Breast epithelium (tissue), 4 donors: ENCODE measurements at regions not wholly inside any gene's neighbourhood (a gene's known extent, or its start where the extent isn't known, plus 50 kb on each side); places are given as distances from the start of the nearest gene placed in this dataset.

Source experiments
- DNase-seq, 2 donors: peaks; one replicate each; pipeline ENCODE4 v3.0.0-alpha.2; 2019; ENCODE audit warnings: low spot score in 2 of 2
- H3K27ac ChIP-seq, 2 donors: fragments of 200-600 bp; sonication (generic) in 1 of 2; one replicate each; pipeline ENCODE4 v1.5.1; 2016 to 2019; ENCODE audit warnings: mild to moderate bottlenecking in 1 of 2
- H3K27me3 ChIP-seq, 2 donors: fragments of 200-600 bp; sonication (generic) in 1 of 2; one replicate each; pipeline versions ENCODE4 v1.5.1 to v1.6.0; 2017 to 2019; ENCODE audit warnings: control low read depth in 1 of 2, mild to moderate bottlenecking in 1 of 2
- H3K36me3 ChIP-seq: fragments of 200-600 bp; one replicate; pipeline ENCODE4 v1.5.1; 2019
- H3K4me1 ChIP-seq, 2 donors: fragments of 200-600 bp; sonication (generic); one replicate each; pipeline ENCODE4 v1.5.1; 2016 to 2019; ENCODE audit warnings: control low read depth in 1 of 2
- H3K4me3 ChIP-seq, 3 donors: fragments of 200-600 bp; sonication (generic); 1 replicate in 2 of 3; 2 replicates in 1 of 3; pipeline ENCODE4 v1.5.1; 2016 to 2019; ENCODE audit warnings: mild to moderate bottlenecking in 3 of 3, moderate library complexity in 2 of 3
- H3K9me3 ChIP-seq, 2 donors: fragments of 200-600 bp; sonication (generic) in 1 of 2; one replicate each; pipeline ENCODE4 v1.5.1; 2016 to 2019; ENCODE audit warnings: control low read depth in 1 of 2
- POLR2A ChIP-seq: fragments of 450-650 bp; IDR thresholded peaks from one replicate; pipeline ENCODE4 v1.6.1; 2016; ENCODE audit warnings: antibody characterized with exemption, mild to moderate bottlenecking, moderate library complexity
- POLR2AphosphoS5 ChIP-seq, 3 donors: sonication (generic); formaldehyde crosslinking; IDR thresholded peaks; one replicate each; pipeline ENCODE4 v1.6.1; 2017; ENCODE audit warnings: antibody characterized with exemption in 3 of 3
- intact Hi-C: fragments of 100-400 bp; cut with DNase I; formaldehyde crosslinking; loops from one replicate; pipeline ENCODE4 v1.15.1; 2023; ENCODE audit warnings: low total_unique reads
- TF ChIP-seq, protein P1 (sequence below), 3 donors: fragments of 450-650 bp; IDR thresholded peaks; one replicate each; pipeline ENCODE4 v1.5.1; 2016 to 2017; ENCODE audit warnings: antibody characterized with exemption in 3 of 3, mild to moderate bottlenecking in 3 of 3, moderate library complexity in 3 of 3

DNA sequence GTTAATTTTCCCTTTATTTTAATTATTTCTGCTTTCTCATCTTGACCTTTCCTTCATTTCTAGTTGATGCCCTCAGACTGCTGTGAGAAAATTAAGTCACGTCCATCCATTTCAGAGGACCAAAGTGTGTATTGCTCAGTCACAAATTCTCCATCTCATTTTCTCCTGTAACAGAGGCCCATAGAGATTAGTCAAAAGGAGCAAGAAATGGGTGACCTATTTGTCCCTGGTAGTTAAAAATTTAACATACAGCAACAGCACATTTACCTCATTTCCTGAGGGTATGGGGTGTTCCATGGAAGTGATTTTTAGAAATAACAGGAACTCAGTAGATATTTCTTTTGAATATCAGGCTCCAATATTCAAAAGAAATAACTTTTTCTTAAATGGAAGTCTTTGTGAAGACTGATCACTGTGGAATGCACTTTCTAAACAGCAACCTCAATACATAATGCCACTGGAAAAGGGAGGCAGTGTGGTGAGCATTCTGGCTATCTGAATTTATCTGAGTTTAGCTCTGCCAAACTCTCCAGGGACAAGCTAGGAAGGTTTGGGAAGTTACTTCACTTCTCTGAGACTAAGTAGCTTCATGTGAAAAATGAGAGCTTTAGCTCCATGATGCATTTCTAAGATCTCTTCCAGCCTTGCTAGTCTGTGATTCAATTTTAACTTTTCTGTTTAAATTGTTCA is 808.2 kb downstream of the SQOR start:
- TF ChIP-seq, protein P1, sequence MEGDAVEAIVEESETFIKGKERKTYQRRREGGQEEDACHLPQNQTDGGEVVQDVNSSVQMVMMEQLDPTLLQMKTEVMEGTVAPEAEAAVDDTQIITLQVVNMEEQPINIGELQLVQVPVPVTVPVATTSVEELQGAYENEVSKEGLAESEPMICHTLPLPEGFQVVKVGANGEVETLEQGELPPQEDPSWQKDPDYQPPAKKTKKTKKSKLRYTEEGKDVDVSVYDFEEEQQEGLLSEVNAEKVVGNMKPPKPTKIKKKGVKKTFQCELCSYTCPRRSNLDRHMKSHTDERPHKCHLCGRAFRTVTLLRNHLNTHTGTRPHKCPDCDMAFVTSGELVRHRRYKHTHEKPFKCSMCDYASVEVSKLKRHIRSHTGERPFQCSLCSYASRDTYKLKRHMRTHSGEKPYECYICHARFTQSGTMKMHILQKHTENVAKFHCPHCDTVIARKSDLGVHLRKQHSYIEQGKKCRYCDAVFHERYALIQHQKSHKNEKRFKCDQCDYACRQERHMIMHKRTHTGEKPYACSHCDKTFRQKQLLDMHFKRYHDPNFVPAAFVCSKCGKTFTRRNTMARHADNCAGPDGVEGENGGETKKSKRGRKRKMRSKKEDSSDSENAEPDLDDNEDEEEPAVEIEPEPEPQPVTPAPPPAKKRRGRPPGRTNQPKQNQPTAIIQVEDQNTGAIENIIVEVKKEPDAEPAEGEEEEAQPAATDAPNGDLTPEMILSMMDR (IDR thresholded peaks at IDR 0.05): no peak
- no peak for TF ChIP-seq POLR2AphosphoS5 (IDR thresholded peaks at IDR 0.05)
- no peak for TF ChIP-seq POLR2A
- peaks cover 0 to 3% of the 10 kb centered on the region in 2 donors for H3K9me3 ChIP-seq
- no peaks in the 10 kb centered on the region for H3K36me3 ChIP-seq
- H3K4me3 ChIP-seq: no peak overlapping the region
- no peaks in the 10 kb centered on the region for H3K4me1 ChIP-seq
- intact Hi-C loops: no loop called here
- H3K27ac ChIP-seq: no peak overlapping the region
- DNase-seq: no peak
- H3K27me3 ChIP-seq: no peaks in the 10 kb centered on the region

DNA sequence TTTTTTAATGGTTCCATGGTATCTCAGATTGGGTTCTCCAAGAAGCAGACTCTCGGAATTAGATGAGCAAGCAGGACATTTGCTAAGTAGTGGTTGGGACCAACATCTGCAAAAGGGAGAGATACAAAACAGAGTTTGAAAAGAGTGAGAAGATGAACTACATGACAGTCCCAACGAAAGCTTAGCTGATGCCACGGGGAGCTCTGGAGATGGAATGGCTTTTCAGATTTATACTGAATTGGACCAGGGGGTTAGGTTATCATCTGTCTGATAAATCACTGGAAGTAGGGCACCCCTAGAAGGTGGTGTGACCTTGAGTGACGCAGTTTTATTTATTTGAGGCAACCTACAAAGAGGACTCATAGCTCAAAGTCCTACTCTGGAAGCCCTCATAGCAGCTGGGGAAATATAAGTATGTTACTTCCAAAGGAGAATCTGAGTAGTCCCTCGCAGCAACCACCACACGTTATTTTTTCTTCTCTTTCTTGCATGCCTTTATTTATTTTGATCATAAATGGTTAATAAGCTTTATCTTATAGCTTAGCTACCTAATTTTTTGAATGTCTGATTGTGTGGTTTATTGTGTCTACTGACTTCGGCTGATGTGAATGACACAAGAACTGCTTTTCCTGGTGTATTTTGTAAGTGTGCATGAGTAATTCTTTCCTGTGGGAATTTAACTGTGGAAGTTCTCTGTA is 815.4 kb downstream of the SQOR start:
- no peak overlapping the region for H3K4me3 ChIP-seq
- intact Hi-C loops: no loop called here
- H3K27ac ChIP-seq: no peak overlapping the region
- no peak for DNase-seq
- TF ChIP-seq POLR2A (no peak), POLR2AphosphoS5 (IDR thresholded peaks at IDR 0.05) (no peak)
- TF ChIP-seq, protein P1 (IDR thresholded peaks at IDR 0.05): no peak
- H3K9me3 ChIP-seq: no peaks in the 10 kb centered on the region
- H3K4me1 ChIP-seq: no peaks in the 10 kb centered on the region
- no peaks in the 10 kb centered on the region for H3K36me3 ChIP-seq
- no peaks in the 10 kb centered on the region for H3K27me3 ChIP-seq

DNA sequence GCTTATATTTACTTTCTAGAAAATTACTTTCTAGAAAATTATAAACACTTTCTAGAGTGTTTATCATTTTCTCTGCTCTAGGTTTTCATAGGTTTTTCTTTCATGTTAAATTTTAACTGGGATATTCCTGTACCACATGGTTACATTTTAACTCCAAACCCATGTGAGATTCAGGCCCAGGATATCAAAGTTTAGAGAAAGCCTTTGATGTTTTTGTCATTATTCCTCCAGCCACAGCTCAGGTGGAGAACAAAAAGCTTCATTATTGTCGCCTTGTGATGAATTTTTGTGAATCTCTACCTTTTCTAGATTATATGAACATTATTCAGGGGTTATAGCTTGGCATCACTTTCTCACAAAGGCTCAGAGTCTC is 816.0 kb downstream of the SQOR start:
- Histone ChIP-seq H3K27ac (no peak overlapping the region), H3K4me3 (no peak overlapping the region), H3K27me3 (no peaks in the 10 kb centered on the region), H3K36me3 (no peaks in the 10 kb centered on the region), H3K4me1 (no peaks in the 10 kb centered on the region), H3K9me3 (no peaks in the 10 kb centered on the region)
- TF ChIP-seq POLR2A (no peak), POLR2AphosphoS5 (IDR thresholded peaks at IDR 0.05) (no peak)
- TF ChIP-seq, protein P1 (IDR thresholded peaks at IDR 0.05): no peak
- intact Hi-C loops: no loop called here
- DNase-seq: no peak

DNA sequence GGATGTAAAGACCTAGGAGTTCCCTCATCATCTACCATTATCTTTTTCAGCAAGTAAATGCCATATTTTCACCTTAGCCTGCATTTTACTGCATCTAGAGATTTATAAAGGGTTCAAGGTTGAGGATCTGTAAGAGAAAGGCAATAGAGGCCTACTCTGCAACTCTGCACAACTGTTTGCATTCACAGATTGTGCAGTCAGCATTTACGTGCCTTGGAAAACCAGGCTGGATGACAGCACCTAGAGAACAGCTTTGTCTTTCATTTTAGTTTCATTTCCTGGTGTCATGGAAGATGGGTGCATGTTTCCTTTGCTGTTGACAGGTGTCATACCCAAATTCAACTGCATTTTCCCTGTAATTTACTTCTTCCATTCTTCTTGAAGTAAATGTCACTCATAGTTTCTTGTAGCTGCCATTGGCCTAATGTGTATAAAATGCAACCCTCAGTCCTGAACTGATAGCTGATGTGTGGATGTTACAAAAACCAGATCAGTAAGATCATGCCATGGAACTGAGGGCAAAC is 817.5 kb downstream of the SQOR start:
- no peaks in the 10 kb centered on the region for H3K27me3 ChIP-seq
- H3K4me3 ChIP-seq: no peak overlapping the region
- no peak for DNase-seq
- no peaks in the 10 kb centered on the region for H3K4me1 ChIP-seq
- H3K9me3 ChIP-seq: no peaks in the 10 kb centered on the region
- intact Hi-C loops: loop anchor here (1.0 kb wide), 1 partner anchor 9 kb away; no protein-coding TSS in a partner anchor
- TF ChIP-seq POLR2A (no peak), POLR2AphosphoS5 (IDR thresholded peaks at IDR 0.05) (no peak)
- TF ChIP-seq, protein P1 (IDR thresholded peaks at IDR 0.05): no peak
- H3K36me3 ChIP-seq: no peaks in the 10 kb centered on the region
- H3K27ac ChIP-seq: no peak overlapping the region

DNA sequence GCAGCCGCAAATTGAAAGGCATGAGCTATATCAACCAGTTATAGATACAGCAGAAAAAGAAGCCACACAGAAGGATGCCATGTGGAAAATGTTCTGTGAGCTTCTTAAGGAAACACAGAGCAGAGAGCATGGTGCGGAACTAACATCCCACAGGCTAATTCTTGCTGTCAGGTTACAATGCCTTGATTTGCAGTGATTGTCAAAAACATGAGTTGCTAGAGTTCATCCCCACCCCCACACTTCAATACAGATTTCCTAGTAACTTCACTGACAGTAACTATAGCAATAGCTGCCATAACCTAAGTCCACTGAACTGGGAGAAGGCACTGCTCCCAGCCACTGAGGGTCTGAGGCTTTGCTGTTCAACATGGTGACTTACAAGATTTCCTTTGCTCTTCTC is 821.6 kb downstream of the SQOR start:
- DNase-seq: no peak
- no peaks in the 10 kb centered on the region for H3K27me3 ChIP-seq
- no peak overlapping the region for H3K4me3 ChIP-seq
- TF ChIP-seq POLR2A (no peak), POLR2AphosphoS5 (IDR thresholded peaks at IDR 0.05) (no peak)
- TF ChIP-seq, protein P1 (IDR thresholded peaks at IDR 0.05): no peak
- no peaks in the 10 kb centered on the region for H3K36me3 ChIP-seq
- intact Hi-C loops: no loop called here
- no peaks in the 10 kb centered on the region for H3K4me1 ChIP-seq
- no peak overlapping the region for H3K27ac ChIP-seq
- H3K9me3 ChIP-seq: no peaks in the 10 kb centered on the region
